ENCODE measurements at regions not wholly inside any gene's neighbourhood (a gene's known extent, or its start where the extent isn't known, plus 50 kb on each side); places are given as distances from the start of the nearest gene placed in this dataset.
"Not testable (repeated sequence)": the region's sequence is repeated elsewhere in the genome, so short reads cannot be mapped to it uniquely, and the experiment has no call there.

DNA sequence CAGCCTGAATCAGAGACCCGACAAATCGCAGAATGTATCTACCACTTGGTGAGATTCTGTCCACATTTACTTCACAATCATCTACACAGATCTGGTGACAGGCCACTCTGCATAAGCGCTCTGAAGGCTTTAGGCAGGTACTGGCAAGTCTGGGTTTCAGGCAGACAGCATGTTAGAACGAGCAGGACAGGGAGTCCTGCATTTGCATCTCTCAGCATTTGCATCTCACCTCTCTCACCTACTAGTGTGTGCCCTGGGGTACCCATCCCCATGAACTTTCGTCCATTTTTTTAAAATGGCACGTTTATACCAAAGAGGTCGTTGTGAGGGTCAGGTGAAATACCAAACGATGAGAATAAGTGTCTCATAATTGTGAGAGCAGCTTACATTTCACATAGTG lies 108.2 kb downstream of the SPATA31A1 start:
- not testable (repeated sequence) for H3K4ac ChIP-seq (ENCODE audit: low read depth in 1 of 2, low read length in 2 of 2); H3K27me3 ChIP-seq (ENCODE audit: control insufficient read depth in 1 of 2, insufficient read depth in 1 of 2, low read length in 2 of 2); H2AK5ac ChIP-seq (ENCODE audit: low read length, severe bottlenecking); H3K18ac ChIP-seq (ENCODE audit: low read depth in 1 of 2, low read length in 2 of 2); H2BK15ac ChIP-seq (ENCODE audit: low read depth, poor library complexity, severe bottlenecking); H2BK12ac ChIP-seq (ENCODE audit: low read length in 2 of 2); H4K91ac ChIP-seq (ENCODE audit: low read length); H3K14ac ChIP-seq (ENCODE audit: low read length in 2 of 2); H3K9me3 ChIP-seq (ENCODE audit: control insufficient read depth, low read length); H3K23ac ChIP-seq (ENCODE audit: low read length in 2 of 2); H3K27ac ChIP-seq (ENCODE audit: low read length, poor library complexity, severe bottlenecking); H3K79me1 ChIP-seq (replicated peaks; ENCODE audit: low read length, poor library complexity, severe bottlenecking); H3K36me3 ChIP-seq (ENCODE audit: control insufficient read depth in 1 of 2, insufficient read depth in 2 of 2, low read depth in 1 of 2, low read length in 2 of 2); H3K4me1 ChIP-seq (ENCODE audit: control insufficient read depth, insufficient read depth, low read depth, low read length); H2BK120ac ChIP-seq (ENCODE audit: low read depth, low read length); H2BK5ac ChIP-seq (ENCODE audit: low read depth, low read length, poor library complexity, severe bottlenecking); DNase-seq
- peak overlapping the region in 1 of 2 experiments; percentile 72 for H3K4me3 ChIP-seq (ENCODE audit: insufficient read depth in 1 of 2, low read depth in 1 of 2, low read length in 2 of 2)
- peak overlapping the region; percentile 57 for H3K4me2 ChIP-seq (ENCODE audit: low read length, poor library complexity, severe bottlenecking)
- peak overlapping the region; percentile 4 for H4K8ac ChIP-seq (ENCODE audit: low read length)
- peak overlapping the region; percentile 27 for H2AFZ ChIP-seq (ENCODE audit: low read depth, low read length)
- H3K9ac ChIP-seq (ENCODE audit: low read length), result peak overlapping the region; percentile 70
- WGBS, result no CpG with 5 or more reads among the region's 8 CpGs

- under 1% methylated on average over 36 of the region's 46 CpGs for WGBS
- H3K4me1 ChIP-seq (ENCODE audit: control insufficient read depth, insufficient read depth, low read depth, low read length); H3K4ac ChIP-seq (ENCODE audit: low read depth in 1 of 2, low read length in 2 of 2); H2AFZ ChIP-seq (ENCODE audit: low read depth, low read length); H3K27ac ChIP-seq (ENCODE audit: low read length, poor library complexity, severe bottlenecking); H3K36me3 ChIP-seq (ENCODE audit: control insufficient read depth in 1 of 2, insufficient read depth in 2 of 2, low read depth in 1 of 2, low read length in 2 of 2); H3K9me3 ChIP-seq (ENCODE audit: control insufficient read depth, low read length); H2BK5ac ChIP-seq (ENCODE audit: low read depth, low read length, poor library complexity, severe bottlenecking); H3K23ac ChIP-seq (ENCODE audit: low read length in 2 of 2); H2BK15ac ChIP-seq (ENCODE audit: low read depth, poor library complexity, severe bottlenecking); H3K27me3 ChIP-seq (ENCODE audit: control insufficient read depth in 1 of 2, insufficient read depth in 1 of 2, low read length in 2 of 2); H2BK120ac ChIP-seq (ENCODE audit: low read depth, low read length); H3K14ac ChIP-seq (ENCODE audit: low read length in 2 of 2); H4K8ac ChIP-seq (ENCODE audit: low read length); H3K79me1 ChIP-seq (replicated peaks; ENCODE audit: low read length, poor library complexity, severe bottlenecking); H2BK12ac ChIP-seq (ENCODE audit: low read length in 2 of 2); H4K91ac ChIP-seq (ENCODE audit: low read length); H2AK5ac ChIP-seq (ENCODE audit: low read length, severe bottlenecking): not testable (repeated sequence)
- Histone ChIP-seq H3K4me2 (ENCODE audit: low read length, poor library complexity, severe bottlenecking) (peak overlapping the region; percentile 47), H3K9ac (ENCODE audit: low read length) (peak overlapping the region; percentile 70), H3K18ac (ENCODE audit: low read depth in 1 of 2, low read length in 2 of 2) (peak overlapping the region in 1 of 2 experiments; percentile 70), H3K4me3 (ENCODE audit: insufficient read depth in 1 of 2, low read depth in 1 of 2, low read length in 2 of 2) (peak overlapping the region; percentile 54 to 72)
- peak; percentile 85 for DNase-seq
Measured at GRCh38 chr9:39464122-39464777, 108.8 kb downstream of the SPATA31A1 start.

- H3K27me3 ChIP-seq (ENCODE audit: control insufficient read depth in 1 of 2, insufficient read depth in 1 of 2, low read length in 2 of 2); H3K23ac ChIP-seq (ENCODE audit: low read length in 2 of 2); H3K4me1 ChIP-seq (ENCODE audit: control insufficient read depth, insufficient read depth, low read depth, low read length); DNase-seq; H2BK5ac ChIP-seq (ENCODE audit: low read depth, low read length, poor library complexity, severe bottlenecking); H3K9ac ChIP-seq (ENCODE audit: low read length); H3K4ac ChIP-seq (ENCODE audit: low read depth in 1 of 2, low read length in 2 of 2); H2BK12ac ChIP-seq (ENCODE audit: low read length in 2 of 2); H3K27ac ChIP-seq (ENCODE audit: low read length, poor library complexity, severe bottlenecking); H3K9me3 ChIP-seq (ENCODE audit: control insufficient read depth, low read length); H3K18ac ChIP-seq (ENCODE audit: low read depth in 1 of 2, low read length in 2 of 2); H4K8ac ChIP-seq (ENCODE audit: low read length); H2BK120ac ChIP-seq (ENCODE audit: low read depth, low read length); H3K14ac ChIP-seq (ENCODE audit: low read length in 2 of 2); H3K79me1 ChIP-seq (replicated peaks; ENCODE audit: low read length, poor library complexity, severe bottlenecking); H2BK15ac ChIP-seq (ENCODE audit: low read depth, poor library complexity, severe bottlenecking); H3K4me3 ChIP-seq (ENCODE audit: insufficient read depth in 1 of 2, low read depth in 1 of 2, low read length in 2 of 2); H2AK5ac ChIP-seq (ENCODE audit: low read length, severe bottlenecking); H2AFZ ChIP-seq (ENCODE audit: low read depth, low read length); H3K4me2 ChIP-seq (ENCODE audit: low read length, poor library complexity, severe bottlenecking); H3K36me3 ChIP-seq (ENCODE audit: control insufficient read depth in 1 of 2, insufficient read depth in 2 of 2, low read depth in 1 of 2, low read length in 2 of 2); H4K91ac ChIP-seq (ENCODE audit: low read length): not testable (repeated sequence)
- no CpG with 5 or more reads among the region's 1 CpG for WGBS
Measured at GRCh38 chr9:39474499-39474898, 119.0 kb downstream of the SPATA31A1 start.

DNA sequence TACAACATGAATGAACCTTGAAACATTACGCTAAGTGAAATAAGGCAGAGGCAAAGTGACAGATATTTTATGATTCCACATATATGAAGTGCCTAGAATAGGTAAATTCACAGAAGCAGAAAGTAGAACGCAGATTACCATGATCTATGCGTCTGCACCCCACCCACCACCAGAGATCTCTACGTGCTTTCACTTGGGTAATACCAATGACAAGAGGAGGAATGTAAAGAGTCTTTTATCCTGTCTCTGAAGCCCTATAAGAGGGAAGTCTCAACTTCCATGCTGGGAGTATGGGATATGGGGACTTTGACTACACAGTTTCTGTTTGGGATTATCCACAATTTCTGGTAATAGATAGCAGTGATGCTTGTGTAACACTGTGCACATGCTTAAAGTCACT lies 127.6 kb downstream of the SPATA31A1 start:
- H3K4me2 ChIP-seq (ENCODE audit: low read length, poor library complexity, severe bottlenecking); H2BK15ac ChIP-seq (ENCODE audit: low read depth, poor library complexity, severe bottlenecking); H3K23ac ChIP-seq (ENCODE audit: low read length in 2 of 2); H2BK120ac ChIP-seq (ENCODE audit: low read depth, low read length); H3K4me3 ChIP-seq (ENCODE audit: insufficient read depth in 1 of 2, low read depth in 1 of 2, low read length in 2 of 2); H3K27me3 ChIP-seq (ENCODE audit: control insufficient read depth in 1 of 2, insufficient read depth in 1 of 2, low read length in 2 of 2); H3K9ac ChIP-seq (ENCODE audit: low read length); H3K36me3 ChIP-seq (ENCODE audit: control insufficient read depth in 1 of 2, insufficient read depth in 2 of 2, low read depth in 1 of 2, low read length in 2 of 2); H2BK12ac ChIP-seq (ENCODE audit: low read length in 2 of 2); H2AFZ ChIP-seq (ENCODE audit: low read depth, low read length); H2AK5ac ChIP-seq (ENCODE audit: low read length, severe bottlenecking); H3K4ac ChIP-seq (ENCODE audit: low read depth in 1 of 2, low read length in 2 of 2); H3K27ac ChIP-seq (ENCODE audit: low read length, poor library complexity, severe bottlenecking); DNase-seq; H2BK5ac ChIP-seq (ENCODE audit: low read depth, low read length, poor library complexity, severe bottlenecking); H4K8ac ChIP-seq (ENCODE audit: low read length); H3K79me1 ChIP-seq (replicated peaks; ENCODE audit: low read length, poor library complexity, severe bottlenecking); H3K4me1 ChIP-seq (ENCODE audit: control insufficient read depth, insufficient read depth, low read depth, low read length); H3K9me3 ChIP-seq (ENCODE audit: control insufficient read depth, low read length); H3K14ac ChIP-seq (ENCODE audit: low read length in 2 of 2); H4K91ac ChIP-seq (ENCODE audit: low read length); H3K18ac ChIP-seq (ENCODE audit: low read depth in 1 of 2, low read length in 2 of 2): not testable (repeated sequence)
- no CpG with 5 or more reads among the region's 4 CpGs for WGBS

Data from mesenchymal stem cell (in vitro differentiated cells and primary cell).